ENCODE measurements at regions not wholly inside any gene's neighbourhood (a gene's known extent, or its start where the extent isn't known, plus 50 kb on each side); places are given as distances from the start of the nearest gene placed in this dataset.
"Not testable (repeated sequence)": the region's sequence is repeated elsewhere in the genome, so short reads cannot be mapped to it uniquely, and the experiment has no call there.

DNA sequence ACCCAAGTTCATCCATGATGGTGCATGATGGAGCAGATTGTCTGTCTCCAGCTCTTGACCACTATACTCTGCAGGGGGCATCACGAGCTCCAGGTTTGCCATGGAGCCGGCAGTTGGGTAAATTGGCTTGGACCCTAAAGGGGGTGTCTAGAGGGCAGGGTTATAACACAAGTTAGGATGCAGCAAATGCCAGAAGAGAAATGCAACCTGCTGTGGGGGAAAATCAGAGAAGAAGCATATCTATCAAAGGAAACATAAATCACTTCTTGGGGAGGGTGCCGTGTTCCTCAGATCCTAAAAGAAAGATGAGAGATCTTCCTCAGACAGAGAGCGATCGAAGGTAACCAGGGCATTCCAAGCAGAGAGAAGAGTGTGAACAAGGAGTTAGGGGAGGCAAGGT, 334.9 kb downstream of the C12orf75 start:
- DNase-seq, result no peak

DNA sequence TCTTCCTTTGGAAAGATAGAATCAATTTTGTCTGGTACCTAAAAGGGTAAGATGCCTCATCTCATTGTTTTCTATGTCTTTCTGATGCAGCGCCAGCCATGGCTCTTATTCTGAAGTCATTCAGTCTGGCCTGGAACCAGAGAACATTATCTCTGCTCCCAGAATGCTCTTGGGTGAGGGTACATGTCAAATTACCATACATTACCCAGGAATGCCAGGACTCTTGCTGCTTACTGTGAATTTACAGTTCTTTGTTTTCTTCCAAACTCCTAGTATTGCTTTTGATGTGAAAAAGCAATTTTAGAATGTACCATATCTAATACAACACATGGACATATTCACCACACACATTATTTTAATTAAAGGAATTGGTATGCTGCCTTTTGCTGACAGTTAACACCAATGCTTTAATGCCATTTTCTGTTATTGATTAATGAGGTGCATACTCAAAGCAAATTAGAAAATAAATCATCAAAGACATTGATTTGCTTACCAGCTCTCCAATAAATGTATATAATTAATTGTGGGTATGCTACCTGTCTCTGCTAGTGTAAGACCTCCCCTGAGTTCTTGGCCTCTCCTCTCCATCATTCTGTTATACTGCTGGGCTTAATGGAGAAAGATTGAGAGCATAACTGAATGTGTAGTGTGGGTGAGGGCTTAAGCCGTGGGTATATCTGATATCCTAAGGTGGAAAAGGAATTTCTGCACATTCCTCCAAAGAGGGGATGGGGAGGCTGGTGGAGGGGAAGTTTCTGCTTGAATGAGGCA, 337.7 kb downstream of the C12orf75 start:
- DNase-seq, result no peak

DNA sequence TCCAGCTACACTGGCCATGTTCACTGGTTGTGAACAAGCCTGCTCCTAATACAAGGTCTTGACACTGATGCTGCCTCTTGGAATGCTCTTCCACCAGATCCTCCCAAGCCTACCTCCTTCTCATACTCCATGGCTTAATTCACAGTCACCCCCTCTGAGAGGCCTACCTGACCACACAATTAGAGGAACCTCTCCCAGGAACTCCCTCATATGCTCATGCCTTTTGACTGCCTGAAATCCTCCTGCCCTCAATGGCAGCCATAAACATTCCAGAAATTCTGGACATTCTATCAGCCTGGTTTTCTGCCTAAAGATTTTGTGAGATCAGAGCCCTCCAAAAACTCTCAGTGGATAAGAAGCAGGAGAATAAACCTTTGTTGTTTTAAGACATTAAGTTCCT, 340.2 kb downstream of the C12orf75 start:
- no peak for DNase-seq

DNA sequence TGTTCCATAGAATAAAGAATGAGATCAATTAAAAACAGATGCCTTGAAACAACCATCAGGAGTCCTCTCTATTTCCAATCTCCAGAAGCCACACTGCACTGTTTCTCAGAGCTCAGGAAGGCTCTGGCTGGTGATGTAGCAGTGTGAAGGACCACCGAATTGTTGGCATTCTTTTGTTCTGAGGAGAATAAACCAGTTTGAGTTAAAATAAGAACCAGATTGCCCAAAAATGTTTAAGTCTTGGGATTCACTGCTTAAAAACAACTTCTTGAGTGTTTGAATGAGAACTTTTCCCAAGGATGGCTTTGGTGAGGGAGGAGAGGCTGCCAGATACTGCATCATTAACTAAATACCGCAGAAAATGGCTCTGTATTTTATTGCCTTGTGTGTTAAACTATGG, 341.2 kb downstream of the C12orf75 start:
- DNase-seq, result no peak

DNA sequence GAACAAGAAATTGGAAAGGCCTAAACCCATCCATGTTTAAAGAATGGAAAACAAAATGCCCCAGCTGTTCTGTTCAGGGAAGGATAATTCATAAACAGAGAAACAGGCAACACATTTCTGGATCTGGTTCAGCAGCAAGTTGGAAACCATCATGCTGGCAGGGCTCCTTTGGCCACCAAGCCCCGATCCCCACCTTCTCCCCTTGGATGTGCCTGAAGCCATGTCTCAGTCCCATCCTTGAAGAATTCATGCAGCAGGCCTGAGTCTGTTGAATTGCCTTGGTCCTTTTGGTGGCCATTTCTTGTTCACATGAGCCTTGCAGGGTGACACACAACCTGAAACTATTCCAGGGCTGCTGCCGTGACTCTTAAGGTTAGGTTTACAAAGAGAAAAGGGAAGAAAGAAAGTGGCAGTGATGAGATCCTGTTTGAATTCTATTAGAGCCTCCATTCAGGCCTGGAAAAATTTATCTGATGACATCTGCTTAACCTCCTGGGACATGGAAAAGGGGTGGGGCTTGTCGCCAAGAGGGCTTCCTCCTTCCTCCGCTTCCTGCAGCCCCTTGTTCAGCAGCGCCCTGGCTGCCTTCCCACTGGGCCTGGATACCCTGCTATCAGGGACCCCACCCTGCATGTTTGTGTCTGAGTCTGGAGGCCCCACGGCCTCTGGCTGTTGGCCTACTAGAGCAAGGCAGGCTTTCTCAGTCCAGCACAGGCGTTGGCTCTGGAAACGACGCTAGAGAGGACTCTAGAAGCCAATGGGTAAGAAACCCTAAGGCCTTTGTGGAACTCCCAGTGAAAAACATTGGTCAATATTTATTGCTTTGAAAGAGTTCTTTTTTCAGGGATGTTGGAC, 341.9 kb downstream of the C12orf75 start:
- no peak for DNase-seq

DNA sequence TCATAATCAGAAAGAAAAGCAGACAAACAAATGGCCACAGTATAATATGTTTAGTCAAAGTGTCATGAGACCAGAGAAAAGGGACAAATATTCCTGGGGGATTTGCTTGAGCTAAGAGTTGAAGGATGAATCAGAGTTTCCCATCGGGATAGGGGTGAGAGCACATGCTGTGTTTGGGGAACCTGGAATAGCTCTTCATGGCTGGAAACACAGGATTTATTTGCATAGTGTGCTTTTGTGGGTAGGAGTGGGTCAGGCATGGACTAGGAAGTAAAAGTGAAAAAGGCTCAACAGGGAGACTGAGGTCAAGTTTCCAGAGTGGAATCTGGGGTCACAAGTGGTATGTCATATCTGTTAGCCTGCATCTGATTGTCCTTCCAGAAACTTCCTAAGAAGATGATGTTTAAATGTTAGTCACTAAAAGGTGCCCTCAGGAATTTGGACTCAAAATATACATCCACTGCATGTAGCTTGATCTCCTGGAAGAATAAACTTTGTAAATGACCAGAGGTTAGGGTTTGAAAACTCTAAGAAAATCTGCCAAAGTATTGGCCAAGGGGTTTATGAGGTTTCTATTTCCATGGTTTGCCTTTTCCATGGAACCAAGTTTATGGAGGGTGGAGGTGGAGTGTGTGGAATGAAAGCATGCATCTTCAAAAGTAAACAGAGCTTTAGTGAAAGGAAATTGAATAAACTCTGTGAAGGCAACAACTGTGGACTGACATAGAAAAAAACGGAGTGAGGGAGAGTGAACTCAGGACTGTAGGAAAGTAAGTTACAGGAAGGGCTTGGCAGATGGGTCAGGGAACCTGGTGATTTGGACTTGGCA, 344.6 kb downstream of the C12orf75 start:
- no peak for DNase-seq

DNA sequence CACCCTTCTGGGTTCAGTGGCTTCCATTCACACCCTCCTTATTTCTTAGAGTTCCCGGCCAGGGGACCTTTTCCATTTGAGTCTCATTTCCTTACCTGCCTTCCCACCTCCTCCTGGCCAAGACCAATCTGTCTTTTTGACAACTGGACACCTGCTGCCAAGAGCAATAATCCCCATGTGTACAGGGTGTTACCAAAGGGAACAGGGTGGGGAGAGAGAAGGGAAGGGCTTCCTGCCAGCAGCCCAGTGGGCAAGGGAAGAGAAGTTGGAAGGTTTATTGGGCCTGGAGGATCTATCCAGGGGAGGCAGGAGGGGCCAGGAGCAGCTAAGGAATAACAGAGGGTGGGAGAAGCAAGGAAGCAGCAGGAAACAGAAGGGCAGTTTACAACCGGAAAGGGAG, 346.2 kb downstream of the C12orf75 start:
- no peak for DNase-seq

DNA sequence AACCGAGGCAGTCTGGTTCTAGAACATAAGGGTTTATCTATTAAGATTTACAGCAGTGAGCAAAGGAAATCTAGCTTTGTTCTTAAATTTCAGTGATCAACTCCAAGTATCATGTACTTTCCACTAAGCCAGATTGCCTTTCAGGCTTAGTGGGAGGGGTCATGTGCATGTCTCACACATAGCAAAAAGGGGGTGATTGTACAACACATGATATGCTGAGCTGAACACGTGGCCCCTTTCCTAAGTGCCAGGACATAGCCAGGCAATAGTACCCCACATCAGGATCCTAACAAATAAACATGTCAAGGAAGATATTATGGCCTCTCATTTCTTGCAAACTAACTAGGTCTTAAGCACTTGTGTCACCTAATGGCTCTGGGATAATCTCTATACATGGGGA, 347.2 kb downstream of the C12orf75 start:
- no peak for DNase-seq

DNA sequence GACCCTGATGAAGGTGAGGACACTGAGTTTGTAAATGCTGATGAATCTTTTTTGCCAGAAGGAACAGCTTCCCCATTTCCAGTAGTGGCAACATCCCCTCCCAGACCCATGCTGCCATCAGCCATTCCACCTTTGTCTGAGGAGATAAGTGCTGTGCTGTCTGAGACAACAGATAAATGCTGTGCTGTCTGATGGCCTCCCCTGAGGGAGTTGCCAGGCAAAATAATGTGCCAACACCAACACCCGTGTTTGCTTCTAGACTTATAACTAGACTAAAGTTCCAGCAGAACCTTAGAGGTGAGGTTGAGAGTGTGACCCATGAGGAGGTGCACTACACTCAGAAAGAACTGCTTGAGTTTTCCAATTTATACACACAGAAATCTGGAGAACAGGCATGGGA, 349.5 kb downstream of the C12orf75 start:
- no peak for DNase-seq

DNA sequence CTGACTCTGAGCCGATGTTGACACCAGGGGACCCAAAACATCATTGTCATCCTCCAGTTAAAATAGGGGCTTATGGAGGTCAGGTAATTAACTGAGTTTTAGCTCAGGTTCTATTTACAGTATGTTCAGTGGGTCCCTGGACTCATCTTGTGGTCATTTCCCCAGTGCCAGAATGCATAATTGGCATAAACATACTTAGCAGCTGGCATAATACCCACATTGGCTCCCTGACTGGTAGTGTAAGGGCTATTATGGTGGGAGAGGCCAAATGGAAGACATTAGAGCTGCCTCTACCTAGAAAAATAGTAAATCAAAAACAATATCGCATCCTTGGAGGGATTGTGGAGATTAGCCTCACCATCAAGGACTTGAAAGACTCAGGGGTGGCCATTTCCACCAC, 350.9 kb downstream of the C12orf75 start:
- no peak for DNase-seq

DNA sequence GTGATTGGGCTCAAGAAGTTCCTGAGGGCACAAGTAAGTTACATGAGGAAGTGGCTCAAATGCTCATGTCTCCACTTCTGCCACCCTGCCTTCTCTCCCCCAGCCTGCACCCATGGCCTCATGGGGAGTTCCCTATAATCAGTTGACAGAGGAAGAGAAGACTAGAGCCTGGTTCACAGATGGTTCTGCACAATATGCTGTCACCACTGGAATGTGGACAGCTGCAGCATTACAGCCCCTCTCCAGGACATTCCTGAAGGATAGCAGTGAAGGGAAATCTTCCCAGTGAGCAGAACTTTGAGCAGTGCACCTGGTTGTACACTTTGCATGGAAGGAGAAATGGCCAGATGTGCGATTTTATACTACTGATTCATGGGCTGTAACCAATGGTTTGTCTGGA, 352.3 kb downstream of the C12orf75 start:
- DNase-seq, result not testable (repeated sequence)

DNA sequence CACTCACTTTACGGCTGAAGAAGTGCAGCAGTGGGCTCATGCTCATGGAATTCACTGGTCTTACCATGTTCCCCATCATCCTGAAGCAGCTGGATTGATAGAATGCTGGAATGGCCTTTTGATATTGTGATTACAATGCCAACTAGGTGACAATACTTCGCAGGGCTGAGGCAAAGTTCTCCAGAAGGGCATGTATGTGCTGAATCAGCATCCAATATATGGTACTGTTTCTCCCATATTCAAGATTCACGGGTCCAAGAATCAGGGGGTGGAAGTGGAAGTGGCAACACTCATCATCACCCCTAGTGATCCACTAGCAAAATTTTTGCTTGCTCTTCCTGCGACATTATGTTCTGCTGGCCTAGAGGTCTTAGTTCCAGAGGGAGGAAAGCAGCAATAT, 353.3 kb downstream of the C12orf75 start:
- DNase-seq, result not testable (repeated sequence)

DNA sequence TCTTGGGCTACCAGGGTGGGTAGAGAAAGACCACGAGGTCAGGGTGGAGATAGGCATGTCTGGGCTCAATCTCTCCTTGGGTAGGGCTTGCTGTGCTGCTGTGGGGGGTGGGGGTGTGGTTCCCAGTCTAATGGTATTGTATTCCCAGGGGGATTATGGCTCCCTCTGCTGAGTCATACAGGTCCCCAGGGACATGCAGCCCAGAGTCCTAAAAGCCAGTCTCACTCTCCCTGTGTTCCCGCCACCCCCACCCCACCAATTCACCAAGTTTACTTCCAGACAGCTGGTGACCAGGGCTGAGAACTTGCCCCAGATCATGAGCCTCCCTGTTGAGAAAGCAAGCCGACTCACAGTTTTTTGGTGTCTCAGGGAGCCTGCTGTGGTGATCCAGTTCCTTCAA, 367.6 kb downstream of the C12orf75 start:
- DNase-seq, result no peak

DNA sequence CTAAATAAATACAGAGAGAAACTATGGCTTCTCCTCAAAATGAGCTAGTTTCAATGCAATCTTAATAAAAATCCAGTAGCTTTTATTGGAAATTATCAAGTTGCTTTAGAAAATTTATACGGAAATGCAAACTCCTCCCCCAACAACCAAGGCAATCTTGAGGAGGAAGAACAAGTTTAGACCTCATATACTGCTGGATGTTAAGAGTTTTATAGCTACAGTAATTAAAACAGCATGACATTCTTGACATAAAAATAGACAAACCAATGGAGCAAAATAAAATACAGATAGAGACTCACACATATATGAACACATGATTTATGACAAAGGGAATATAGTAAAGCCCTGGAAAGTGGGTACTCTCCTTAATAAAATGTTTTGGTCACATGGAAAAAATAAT, 368.7 kb downstream of the C12orf75 start:
- no peak for DNase-seq

DNA sequence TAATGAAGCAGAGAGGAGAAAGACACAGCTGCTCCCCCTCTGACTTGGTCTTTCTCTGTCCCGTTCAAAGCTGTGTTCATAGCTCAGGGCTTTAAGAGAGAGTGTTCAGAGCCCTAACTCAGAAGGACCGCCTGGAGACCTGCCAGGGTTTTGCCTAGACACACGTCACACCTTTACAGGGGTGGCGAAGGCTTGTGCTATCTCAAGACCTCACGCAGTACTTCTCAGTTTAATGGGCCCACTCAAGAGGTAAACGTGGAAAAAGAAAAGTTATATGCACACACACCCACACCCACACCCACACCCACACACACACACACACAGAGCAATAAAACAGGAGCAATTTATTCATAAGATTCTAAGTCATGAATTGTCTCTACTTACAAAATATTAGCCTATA, 374.3 kb downstream of the C12orf75 start:
- no peak for DNase-seq

DNA sequence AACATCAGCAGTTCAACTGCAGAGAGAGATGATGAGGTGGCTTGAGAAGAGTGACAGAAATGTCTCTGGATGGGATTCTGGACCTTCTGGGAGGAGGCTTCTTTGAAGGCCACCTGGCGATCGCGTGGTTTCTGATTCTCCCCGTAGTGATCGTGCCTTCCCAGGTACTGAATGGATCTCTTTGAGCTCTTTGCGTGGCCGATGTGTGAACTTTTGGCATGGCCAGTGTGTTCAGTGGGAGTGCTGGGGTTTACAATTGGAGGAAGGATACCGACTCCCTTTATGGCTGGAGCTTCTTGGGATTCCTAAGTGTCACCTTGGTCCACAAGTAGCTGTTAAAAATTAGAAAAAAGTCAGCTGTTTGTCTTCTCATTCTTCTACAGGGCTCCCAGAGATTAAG, 374.7 kb downstream of the C12orf75 start:
- DNase-seq, result no peak

DNA sequence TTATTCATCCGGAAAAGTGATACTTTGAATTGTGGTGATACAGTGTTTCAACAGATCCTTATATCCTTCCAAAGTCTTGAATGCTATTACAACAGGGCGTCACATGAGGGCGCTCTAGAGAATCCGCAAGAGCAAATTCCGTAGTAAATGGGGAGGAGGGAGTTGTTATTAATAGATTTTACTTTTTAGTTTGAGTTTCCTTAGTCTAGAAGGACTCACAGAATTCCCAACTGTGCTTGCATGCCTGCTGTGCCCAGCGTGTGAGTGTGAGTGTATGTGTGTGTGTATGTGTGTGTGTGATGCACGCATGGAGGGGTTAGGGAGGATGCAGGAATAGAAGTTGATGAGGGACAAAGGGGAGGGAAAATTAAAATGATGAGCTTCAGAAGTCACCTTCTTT, 375.3 kb downstream of the C12orf75 start:
- DNase-seq, result peak; percentile 7

DNA sequence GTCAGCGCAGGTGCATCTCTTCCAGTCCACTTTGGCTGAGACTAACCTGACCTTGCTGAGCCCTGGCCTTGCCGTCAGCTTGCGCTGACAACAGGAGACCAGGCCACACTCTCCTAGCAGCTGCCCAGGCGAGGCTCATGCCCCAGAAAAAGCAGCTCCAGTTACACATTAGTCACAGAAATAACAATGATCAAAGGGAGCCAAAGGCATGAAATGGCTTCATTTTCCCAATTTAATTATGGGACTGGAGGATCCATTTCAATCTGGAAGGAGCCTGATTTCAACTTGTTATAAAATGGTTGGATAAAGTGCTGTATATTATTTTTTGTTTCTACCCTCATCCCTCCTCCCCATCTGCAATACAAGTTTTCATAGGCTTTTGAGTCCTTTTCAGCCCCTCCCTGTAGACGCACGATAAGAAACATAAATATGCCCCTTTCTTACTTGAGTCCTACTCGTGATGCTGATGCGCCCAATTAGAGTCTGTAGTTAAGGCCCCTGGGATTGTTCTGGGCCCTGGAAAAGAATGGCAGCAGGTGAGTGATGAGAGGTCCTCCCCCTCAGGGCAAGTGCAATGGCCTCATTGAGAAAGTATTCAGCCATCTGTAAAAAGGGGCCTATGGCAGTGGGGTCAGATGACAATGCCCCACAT, 376.0 kb downstream of the C12orf75 start:
- no peak for DNase-seq

DNA sequence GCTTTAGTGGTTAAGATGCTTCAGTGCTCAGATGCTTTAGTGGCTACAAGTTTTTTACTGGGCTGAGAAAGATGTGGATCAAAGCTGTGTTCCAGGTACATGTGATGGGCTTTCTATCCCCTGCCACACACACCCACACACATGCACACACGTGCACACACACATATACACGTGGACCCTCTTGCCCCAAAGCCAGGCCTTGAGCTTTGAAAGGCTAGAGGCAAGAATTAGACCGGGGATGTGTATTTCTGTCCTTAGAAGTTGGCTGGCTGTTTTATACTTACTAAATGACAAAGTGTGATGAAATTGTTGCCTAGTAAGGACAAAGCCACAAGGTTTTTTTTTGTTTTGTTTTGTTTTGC, 376.5 kb downstream of the C12orf75 start:
- no peak for DNase-seq

DNA sequence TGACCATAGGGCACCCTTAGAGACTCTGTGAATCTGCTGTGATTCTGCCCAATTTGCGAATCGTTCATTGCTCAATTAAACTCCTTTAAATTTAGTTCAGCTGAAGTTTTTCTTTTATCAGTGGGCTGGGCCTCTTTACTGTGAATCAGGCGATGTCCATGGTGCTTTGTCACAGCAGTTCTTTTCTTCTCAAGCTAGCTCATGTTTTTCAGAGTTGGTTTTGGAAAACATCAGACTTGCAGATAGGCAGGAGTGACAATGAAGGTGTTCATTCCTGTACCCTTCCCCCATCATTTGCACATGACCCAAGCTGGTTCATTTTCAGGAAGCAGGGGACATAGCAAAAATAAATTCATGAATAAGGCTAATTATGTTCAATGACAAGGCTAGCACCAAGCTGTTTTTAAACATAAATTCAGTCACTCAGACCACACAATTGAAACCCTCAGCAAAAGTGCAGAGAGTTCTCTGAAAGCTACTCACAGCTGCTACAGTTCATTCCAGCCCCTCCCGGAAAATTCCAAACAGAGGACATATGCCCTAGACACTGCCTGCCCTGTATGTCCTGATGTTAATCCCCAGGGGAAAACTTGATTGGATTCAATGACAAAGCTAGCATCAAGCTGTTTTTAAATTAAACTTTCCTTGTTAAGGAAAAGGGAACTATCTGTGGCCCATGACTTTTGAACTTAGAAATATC, 383.3 kb downstream of the C12orf75 start:
- DNase-seq, result no peak

DNA sequence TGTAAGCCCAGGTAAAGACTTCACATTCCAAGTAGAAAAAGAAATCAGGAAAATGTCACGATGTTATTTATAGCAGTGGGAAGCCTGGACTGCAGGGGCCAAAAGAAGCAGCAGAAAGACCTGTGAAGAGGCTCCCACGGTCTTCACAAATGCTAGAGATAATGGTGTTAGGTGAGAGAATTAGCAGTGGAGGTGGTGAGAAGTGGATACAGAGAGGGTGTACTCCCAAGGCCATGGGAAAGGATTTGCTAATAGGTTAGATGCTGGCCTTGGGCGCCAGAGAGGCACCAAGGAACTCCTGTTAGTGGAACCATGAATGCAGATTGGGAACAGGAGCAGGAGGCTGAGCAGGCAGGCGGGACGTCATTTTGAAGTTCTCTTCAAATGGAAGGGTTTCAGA, 386.1 kb downstream of the C12orf75 start:
- no peak for DNase-seq

DNA sequence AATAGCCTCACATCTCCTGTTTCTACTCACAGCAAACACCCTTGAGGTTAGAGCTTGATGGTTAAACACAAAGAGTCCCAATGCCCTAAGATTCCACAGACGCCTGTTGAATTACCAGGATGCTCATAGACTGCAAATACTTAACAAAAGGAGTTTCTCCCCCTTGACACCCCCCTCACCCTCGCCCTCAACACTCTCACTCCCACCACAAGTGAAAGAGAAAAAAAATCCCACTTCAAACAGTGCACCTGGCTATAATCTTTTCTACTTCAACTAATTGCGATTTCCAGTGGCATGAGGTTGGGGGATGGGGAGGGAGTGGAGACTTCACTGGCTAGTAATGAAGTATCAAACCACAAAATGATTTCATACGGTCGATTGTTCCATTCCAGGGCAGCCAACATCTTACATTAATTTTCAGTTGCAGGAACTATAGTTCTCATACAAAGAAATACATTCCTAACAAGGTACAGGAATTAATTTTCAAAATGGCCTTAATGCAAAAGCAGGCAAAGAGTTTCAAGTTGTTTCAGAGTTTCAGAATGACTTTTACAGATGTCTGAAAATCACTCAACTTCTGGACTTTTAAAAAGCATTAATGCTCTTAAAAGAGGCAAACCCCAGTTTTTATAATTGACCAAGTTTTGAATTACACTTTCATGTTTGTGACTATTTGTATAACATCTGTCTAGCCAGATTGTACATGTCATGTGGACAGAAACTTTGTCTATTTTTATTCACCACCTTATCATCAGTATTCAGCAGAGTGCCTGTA, 390.7 kb downstream of the C12orf75 start:
- peak; percentile 73 for DNase-seq
